HG03025 (cell line): ENCODE measurements at regions not wholly inside any gene's neighbourhood (a gene's known extent, or its start where the extent isn't known, plus 50 kb on each side); places are given as distances from the start of the nearest gene placed in this dataset.

Experiments
- ATAC-seq: cut with Tn5 transposase; IDR thresholded peaks from one replicate; pipeline ENCODE4 v1.9.1; 2021; ENCODE audit warnings: mild to moderate bottlenecking, moderate library complexity; ENCODE audit not compliant: unreplicated experiment, low FRiP score

- no peak for ATAC-seq
Observed at GRCh38 chr6:120147071-120147871, 797.7 kb upstream of the MAN1A1 start.

GRCh38 chr6:120141601-120142000, 792.0 kb upstream of the MAN1A1 start:
- ATAC-seq: no peak

GRCh38 chr6:120137492-120137891, 787.9 kb upstream of the MAN1A1 start:
- no peak for ATAC-seq

GRCh38 chr6:120129228-120129627, 779.7 kb upstream of the MAN1A1 start:
- no peak for ATAC-seq

- no peak for ATAC-seq
Observed at GRCh38 chr6:120122401-120122800, 772.8 kb upstream of the MAN1A1 start.

- ATAC-seq: no peak
Observed at GRCh38 chr6:120116343-120116742, 766.8 kb upstream of the MAN1A1 start.

GRCh38 chr6:120112980-120113379, 763.4 kb upstream of the MAN1A1 start:
- no peak for ATAC-seq

GRCh38 chr6:120111001-120111400, 761.4 kb upstream of the MAN1A1 start:
- ATAC-seq: no peak

DNA sequence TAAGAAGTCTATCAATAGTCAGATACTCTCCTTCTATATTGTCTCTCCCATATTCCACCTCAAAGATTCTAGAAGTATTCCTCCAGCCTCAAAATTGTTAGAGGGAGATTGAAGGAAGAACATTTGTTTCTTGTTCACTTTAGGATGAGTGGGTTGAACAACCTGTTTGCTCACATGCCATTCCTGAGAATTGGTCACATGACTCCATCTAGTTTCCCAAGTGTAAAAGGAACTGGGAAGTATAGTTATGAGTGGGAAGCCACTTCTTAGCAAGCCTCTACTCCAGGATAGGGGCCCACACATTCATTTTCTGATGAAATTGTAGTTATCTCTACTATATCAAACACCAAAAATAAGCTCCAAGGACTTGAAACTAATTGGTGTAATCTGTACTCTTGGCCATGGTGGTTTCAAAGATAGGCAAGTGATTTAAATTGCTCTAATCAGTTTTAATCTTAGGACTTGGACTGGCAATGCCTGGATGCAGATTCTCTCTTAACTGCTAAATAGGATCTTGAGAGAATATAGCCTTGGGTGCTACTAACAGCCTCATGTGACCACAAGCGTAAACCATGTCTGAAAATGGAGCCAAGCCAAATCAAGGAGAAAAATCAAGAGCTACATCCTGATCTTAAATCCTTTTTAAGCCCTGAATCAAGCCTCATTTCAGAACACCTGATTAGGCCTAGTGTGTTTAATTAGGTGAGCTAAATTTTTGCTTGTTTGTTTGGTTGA, 758.7 kb upstream of the MAN1A1 start:
- no peak for ATAC-seq

- no peak for ATAC-seq
Observed at GRCh38 chr6:120103618-120104017, 754.1 kb upstream of the MAN1A1 start.

GRCh38 chr6:120096696-120097260, 747.2 kb upstream of the MAN1A1 start:
- ATAC-seq: no peak

- ATAC-seq: no peak
Observed at GRCh38 chr6:120083186-120083585, 733.6 kb upstream of the MAN1A1 start.

DNA sequence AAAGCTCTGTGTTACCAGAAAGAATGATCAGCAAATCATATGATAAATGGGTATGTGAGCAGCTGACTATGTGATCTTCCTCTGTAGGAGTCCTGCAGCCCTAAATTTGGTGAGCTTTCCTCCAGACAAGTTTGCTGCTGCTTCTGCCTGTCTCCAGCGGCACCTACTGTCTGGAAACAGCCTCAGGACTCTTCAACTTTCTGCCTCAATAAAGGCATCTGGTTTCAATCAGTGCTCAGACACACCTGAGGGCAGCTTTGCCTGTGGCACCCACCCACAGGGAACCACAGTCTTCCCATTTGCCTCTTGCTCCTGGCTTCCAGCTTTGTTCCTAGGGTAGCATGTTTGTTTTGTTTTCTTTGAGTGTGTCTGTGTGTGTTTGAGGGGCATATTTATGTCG, 727.9 kb upstream of the MAN1A1 start:
- no peak for ATAC-seq

- no peak for ATAC-seq
Observed at GRCh38 chr6:120058410-120058809, 708.8 kb upstream of the MAN1A1 start.

- peak; percentile 79 for ATAC-seq
Observed at GRCh38 chr6:120056085-120056484, 706.5 kb upstream of the MAN1A1 start.

- ATAC-seq: no peak
Observed at GRCh38 chr6:120055071-120055470, 705.5 kb upstream of the MAN1A1 start.

DNA sequence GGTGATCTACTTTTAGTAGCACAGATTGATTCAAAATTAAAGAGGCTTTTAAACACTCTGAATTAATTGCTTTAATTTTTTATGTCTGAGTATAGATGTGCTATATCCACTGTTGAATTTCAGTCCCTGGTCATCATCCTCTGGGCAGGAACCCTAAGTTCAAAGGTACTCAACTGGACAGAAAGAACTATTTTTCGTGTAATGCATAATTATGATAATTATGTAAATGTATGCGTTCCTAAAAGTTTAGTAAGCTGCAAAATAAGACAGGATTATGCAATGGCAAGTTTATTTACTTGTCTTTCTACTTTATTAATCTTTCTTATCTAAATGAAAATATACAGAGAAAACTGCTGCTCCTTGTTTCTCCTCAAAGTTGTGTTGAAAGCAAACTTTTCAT, 690.1 kb upstream of the MAN1A1 start:
- no peak for ATAC-seq

DNA sequence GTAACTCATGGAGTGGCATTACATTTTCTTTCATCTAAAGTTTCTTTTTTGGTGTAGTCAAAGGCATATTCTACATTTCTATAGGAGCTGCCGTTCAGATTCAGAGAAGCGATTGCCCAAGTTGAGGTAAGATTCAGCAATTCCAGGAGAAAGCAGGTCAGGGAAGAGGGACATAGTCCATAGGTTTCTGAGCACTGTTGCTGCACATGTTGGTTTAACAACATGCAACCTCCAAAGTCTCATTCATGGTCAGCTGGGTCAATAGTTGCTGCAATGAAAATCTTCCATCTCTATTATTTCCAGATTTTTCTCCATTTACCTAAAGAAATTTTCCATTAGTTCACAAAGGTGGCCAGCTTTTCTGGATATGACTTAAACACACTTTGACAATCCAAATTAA, 682.3 kb upstream of the MAN1A1 start:
- ATAC-seq: no peak

- no peak for ATAC-seq
Observed at GRCh38 chr6:120026791-120027190, 677.2 kb upstream of the MAN1A1 start.

DNA sequence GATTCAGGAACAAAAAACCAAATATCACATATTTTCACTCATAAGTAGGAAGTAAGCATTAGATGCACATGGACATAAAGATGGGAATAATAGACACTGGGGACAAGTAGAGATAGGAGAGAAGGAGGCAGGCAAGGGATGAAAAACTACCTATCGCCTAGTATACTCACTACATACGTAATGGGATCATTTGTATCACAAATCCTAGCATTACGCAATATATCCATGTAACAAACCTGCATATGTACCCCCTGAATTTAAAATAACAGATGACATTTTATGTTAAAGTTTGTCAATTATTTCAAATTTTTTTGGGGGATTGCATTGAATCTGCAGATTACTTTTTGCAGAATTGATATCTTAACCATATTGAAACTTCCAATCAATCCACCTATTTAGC, 660.5 kb upstream of the MAN1A1 start:
- ATAC-seq: no peak

- no peak for ATAC-seq
Observed at GRCh38 chr6:120005292-120005976, 655.9 kb upstream of the MAN1A1 start.
